Activated CD4-positive, alpha-beta T cell treated with anti-CD3 and anti-CD28 coated beads, Interleukin-2, amount 50 U/mL, for 16 hours (primary cell): ENCODE measurements at regions not wholly inside any gene's neighbourhood (a gene's known extent, or its start where the extent isn't known, plus 50 kb on each side); places are given as distances from the start of the nearest gene placed in this dataset.

Experiments
- DNase-seq: peaks from one replicate; pipeline ENCODE4 v3.0.0-alpha.2; 2020

DNA sequence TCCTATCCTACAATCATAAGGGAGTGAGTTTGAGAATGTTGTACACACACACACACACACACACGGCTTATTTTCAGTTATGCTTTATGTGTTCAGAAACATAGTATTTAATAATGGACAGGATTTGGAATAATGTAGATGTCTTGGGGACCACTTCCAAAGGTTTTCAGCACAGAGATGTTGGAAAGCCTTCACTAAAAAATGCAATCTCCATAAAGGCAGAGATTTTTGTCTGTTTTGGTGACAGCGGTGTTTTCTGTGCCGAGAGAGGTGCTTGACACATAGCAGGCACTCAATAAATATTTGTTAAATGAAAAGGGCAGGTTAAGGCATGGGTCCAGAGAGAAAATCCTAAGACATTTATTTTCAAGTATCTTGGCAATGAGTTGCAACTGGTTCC, 428.2 kb upstream of the RGMA start:
- DNase-seq = no peak

DNA sequence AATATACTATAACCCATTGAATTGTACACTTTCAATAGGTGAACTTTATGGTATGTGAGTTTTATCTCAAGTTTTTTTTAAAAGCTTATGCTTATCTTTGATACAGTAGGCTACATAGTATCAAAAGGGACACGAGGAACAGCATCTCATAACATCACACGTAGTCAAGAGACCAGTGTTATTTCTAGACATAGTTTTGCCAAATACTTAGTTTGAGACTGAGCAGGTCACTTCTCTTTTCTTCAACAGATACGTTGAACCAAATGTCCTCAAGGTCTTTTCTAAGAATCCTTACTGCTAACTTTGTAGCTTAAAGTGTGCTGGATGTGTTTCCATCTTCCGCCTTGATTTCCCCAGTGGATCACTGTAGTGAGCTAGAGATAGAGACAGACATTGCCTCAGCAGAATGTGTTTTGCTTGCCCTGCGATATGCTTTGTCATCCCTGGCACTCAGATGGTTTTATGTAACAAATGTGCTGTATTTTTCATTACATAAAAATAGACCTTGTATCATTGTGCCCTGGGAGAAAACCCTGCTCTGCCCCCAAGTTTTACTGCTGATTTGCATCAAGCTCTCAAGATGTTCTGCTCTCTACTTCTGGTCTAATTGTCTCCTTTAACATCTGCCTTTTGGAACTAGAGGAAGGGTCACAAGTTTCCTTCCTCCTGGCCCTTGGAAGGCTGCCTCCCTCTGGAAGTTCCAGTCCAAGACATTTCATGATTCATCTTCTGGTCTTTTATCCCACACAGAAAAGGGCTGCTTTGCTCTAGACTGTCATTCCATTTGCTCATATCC, 426.4 kb upstream of the RGMA start:
- DNase-seq = no peak

DNA sequence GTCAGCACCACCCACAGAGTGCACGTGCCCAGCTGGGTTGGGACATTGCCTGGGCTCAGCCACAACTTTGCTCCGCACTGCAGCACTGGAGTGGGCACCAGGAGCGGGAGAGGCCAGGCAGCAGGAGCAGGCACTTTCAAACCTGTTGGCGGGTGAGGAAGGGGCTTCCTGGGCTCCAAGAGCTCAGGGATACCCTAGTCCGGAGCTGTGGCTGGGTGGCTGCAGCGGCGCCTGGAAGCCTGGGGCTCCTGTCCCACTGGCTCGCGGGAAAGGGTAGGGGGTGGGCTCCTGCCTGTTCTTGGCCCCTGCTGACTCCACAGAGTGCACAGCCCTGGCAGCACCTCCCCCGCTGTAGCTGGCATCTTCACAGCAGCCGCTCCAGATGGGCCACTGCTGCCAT, 417.6 kb upstream of the RGMA start:
- DNase-seq = no peak

DNA sequence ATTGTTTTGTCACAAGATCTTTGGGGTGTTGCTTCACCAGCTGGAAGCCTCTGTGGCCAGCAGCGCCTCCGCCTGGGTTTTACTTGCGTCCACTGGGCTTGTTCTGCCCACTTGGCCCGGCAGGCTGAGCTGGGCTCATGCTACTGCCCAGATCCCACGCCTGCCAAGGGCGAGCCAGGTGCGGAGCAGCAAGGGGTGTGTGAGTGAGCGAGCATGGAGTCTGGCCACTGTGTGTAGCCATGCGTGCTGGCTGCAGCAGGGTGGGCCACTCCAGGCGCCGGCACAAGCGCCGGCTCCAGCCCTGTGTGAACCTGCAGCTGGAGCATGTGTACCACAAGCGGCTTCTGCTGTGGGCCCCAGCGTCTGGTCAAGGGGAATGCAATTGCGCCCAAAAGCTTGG, 416.5 kb upstream of the RGMA start:
- no peak for DNase-seq

DNA sequence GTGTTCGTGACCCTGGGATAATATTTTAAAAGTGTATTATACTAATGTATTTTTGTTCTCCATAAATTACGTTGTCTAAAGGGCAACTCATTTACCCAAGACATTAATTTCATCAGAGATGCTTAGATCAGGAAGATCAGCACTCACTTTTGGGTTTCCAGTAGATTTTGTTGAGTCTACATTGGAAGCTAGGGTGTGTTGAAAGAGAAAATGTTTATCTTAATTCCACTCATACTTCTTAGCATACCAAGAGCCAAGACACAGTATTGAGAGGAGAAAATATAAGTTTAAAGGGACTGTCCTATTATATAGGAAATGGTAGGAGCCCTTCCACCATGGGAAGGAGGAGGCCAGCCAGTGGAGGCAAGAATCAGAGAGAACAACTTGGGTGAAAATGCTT, 412.9 kb upstream of the RGMA start:
- no peak for DNase-seq

- no peak for DNase-seq
Observed at GRCh38 chr15:93500155-93500554, 411.1 kb upstream of the RGMA start.

DNA sequence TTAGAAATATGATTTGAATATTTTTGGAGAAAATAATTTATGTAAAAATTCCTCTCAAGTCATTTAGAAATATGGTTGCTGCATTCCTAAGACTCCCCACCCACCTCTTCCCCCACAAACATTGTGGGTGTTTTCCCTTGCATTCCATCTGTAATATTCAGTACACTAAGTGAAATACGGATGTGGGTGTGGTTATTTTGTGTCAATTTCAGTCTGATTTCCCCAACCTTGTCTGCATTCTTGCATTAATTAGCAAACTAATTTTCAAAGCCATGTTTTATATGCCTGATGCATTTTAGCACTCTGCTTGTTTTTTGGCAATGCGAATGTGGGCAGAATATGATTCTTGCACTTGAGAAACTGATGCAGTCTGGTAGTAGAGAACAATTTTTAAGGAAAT, 408.3 kb upstream of the RGMA start:
- no peak for DNase-seq

DNA sequence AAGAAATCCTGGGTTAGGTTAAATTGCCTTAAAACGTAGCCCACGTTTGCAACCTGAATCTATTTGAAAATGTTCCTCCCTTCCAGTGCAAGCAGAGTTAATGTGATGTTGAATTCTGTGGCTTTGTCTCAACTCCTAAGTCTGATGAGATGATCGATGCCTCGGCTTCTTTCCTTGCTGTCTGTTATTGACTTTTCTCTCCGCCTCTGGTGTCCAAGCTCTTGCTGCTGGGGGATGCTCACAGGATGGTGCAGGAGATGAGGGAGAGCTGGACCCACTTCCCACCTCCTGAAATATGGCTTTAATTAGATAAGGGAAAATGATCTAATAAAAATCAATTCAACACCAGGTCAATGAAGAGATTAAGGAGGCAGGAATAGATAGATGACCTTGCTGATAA, 407.9 kb upstream of the RGMA start:
- no peak for DNase-seq

DNA sequence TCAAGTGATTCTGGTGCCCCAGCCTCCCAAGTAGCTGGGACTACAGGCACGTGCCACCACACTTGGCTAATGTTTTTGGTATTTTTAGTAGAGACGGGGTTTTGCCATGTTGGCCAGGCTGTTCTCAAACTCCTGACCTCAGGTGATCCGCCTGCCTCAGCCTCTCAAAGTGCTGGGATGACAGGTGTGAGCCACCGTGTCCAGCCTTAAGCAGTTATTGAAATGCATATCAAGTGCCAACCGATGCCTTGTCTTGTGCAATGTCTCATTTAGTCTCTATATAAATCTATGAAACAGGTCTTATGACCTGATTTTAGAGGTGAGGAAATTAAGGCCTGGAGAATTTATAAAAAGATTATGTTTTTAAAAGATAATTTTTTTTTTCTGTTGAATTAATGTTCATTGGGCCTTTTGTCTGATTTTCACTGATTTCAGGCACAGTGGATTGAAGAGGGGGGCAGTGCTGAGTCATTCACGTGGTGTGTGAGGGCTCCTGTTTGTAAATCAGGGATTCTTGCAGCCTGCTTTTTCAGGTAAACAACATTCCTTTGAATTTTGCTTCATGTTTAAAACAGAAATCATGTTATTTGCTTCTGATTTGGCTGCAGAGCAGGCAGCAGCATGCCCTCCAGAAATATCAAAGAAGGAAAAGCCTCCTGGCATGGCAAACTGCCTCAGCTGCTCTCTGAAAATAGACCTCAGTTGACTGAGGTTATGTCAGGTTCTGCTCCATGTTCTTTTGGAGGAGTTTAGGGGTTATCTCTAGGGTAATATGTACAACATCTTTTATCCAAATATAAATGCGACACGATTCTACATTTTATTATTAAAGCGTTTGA, 407.0 kb upstream of the RGMA start:
- DNase-seq = no peak

DNA sequence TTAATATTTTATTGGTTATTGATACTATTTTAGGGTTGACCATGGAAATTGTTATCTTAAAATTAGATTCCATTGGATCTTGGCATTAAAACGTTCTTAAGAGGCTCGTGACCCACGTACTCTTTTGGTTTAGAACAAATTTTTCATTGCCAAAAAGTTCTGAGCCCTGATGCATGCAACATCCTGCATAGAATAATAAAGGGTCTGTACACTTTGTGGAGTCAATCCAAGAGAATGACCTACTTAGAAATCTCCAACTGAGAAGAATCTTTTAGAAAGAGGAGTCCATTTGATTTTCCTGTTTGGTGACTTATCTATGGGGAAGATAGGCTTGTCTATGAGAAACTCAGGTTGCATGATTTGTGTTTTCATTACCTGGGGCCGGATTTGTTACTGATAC, 404.2 kb upstream of the RGMA start:
- no peak for DNase-seq

- DNase-seq = no peak
Observed at GRCh38 chr15:93491291-93491690, 402.3 kb upstream of the RGMA start.

GRCh38 chr15:93488296-93488713, 399.3 kb upstream of the RGMA start:
- no peak for DNase-seq

- no peak for DNase-seq
Observed at GRCh38 chr15:93486407-93487117, 397.6 kb upstream of the RGMA start.

- DNase-seq = no peak
Observed at GRCh38 chr15:93485438-93486327, 396.7 kb upstream of the RGMA start.

DNA sequence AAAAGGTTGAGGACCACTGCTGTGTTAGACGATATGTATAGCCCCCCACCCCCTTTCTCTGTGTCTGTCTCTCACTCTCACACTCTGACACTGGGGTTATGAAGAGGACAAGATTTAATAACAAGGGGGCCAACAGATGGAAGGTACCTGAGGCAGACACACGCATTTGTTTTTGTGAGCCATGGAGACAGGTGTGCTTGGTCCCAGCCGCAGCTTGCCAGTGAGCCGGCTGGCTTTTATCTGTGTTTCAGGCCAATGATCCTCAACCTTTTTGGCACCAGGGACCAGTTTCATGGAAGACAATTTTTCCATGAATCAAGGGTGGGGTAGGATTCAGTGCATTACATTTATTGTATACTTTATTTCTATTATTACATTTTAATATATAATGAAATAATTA, 394.9 kb upstream of the RGMA start:
- DNase-seq = no peak

- DNase-seq = no peak
Observed at GRCh38 chr15:93482731-93483130, 393.7 kb upstream of the RGMA start.

- no peak for DNase-seq
Observed at GRCh38 chr15:93479715-93480114, 390.7 kb upstream of the RGMA start.

DNA sequence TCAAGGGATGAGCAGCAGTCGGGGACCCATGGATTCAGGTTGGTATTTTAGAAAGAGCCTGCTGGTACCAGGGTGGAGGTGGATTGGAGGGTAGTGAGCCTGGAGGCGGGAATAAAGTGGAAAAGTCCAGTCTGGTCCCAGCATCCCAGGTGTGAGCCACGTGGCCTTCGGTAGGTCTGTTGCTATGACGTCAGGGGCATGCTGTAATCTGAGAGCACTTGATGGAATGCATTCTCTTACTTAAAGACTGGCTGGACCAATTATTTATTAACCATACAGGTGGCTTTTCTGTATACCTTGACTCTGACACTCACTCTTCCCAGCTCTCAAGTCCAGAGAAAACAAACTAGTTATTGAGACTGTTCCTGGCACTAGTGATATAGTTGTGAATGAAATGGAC, 389.9 kb upstream of the RGMA start:
- DNase-seq = no peak

GRCh38 chr15:93477721-93478120, 388.7 kb upstream of the RGMA start:
- DNase-seq = no peak

DNA sequence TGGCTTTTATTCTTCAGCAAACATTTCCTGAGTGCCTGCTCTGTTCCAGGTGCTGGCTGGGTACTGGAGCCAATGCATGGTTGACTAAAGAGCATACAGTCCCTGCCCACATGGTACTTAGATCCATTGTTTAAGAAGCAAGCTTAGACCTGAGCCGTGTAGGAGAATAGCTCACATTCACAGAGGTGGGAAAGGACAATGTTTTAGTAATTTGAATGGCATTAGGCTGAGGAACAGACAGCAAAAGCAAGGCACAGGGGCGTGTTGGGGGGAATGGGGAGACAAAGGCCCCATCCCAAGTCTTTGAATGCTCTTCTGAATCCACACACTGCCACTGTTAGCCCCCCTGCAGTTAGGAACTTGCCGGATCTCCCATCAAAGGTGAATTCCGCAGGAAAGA, 388.2 kb upstream of the RGMA start:
- DNase-seq = no peak

DNA sequence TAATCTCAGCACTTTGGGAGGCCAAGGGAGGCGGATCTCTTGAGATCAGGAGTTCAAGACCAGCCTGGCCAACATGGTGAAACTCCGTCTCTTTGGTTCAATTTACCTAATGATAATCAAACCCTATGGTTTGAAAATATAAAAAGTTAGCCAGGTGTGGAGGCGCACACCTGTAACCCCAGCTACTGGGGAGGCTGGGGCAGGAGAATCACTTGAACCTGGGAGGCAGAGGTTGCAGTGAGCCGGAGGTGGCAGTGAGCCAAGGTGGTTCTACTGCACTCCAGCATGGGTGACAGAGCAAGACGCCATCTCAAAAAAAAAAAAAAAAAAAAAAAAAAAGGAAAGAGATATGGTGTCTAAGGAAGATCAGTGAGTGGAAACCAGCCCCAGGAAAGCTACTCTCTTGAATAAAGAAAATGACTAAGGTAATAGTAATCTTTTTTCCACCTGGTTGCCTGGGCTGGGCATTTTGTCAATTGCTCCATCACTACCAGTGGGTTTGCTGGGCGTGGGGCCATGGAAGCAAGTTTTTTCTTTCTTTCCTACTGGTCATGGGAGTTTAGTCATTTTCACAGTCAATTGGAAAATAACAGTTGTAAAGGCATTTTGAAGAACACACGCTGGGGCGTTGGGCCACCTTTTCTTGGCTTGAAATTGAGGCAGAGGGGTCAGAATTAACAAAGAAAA, 387.6 kb upstream of the RGMA start:
- no peak for DNase-seq

DNA sequence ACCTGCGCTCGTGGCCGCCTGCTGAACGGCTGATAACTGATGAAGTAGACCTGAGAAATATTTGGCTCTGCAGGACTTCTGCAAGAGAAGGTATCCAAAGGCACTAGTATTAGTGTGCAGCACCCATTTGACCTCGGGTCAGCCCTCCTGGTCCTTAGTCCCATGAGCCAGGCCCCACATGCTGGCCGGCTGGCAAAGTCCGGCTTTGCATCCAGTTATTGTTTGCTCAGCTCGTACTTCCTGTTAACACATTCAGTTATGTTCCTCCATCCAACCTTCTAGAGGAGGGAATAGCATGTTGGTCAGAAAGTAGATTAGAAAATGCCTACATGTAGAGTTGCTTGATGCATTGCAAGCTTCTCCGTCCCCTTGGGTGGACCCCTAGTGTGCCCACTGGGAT, 385.7 kb upstream of the RGMA start:
- no peak for DNase-seq
